ENCODE measurements at regions not wholly inside any gene's neighbourhood (a gene's known extent, or its start where the extent isn't known, plus 50 kb on each side); places are given as distances from the start of the nearest gene placed in this dataset.

DNA sequence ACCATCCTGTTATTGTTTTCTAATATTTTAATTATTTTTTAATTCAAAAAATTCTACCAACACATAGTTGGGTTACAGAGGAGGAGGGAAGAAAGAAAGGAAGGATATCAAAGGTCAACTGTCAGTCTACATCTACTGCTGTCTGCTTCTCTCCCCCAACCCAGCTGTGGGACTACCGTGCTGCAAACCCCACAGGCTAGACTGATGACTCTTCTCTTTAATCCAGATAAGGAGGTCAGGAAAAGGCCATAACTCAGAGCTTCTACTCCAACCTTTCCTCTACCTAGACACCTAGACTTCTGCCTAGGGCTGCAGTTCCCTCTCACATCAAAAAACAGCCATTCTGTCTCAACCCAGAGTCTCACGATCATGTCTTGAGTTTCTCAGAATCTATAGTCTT is 124.2 kb upstream of the ETV3 start:
- TF ChIP-seq, protein P1, sequence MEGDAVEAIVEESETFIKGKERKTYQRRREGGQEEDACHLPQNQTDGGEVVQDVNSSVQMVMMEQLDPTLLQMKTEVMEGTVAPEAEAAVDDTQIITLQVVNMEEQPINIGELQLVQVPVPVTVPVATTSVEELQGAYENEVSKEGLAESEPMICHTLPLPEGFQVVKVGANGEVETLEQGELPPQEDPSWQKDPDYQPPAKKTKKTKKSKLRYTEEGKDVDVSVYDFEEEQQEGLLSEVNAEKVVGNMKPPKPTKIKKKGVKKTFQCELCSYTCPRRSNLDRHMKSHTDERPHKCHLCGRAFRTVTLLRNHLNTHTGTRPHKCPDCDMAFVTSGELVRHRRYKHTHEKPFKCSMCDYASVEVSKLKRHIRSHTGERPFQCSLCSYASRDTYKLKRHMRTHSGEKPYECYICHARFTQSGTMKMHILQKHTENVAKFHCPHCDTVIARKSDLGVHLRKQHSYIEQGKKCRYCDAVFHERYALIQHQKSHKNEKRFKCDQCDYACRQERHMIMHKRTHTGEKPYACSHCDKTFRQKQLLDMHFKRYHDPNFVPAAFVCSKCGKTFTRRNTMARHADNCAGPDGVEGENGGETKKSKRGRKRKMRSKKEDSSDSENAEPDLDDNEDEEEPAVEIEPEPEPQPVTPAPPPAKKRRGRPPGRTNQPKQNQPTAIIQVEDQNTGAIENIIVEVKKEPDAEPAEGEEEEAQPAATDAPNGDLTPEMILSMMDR (IDR thresholded peaks at IDR 0.05 in 2 of 3, conservative IDR thresholded peaks at IDR 0.05 in 1 of 3; ENCODE audit: borderline replicate concordance in 1 of 3, insufficient read depth in 1 of 3, low read depth in 2 of 3, low read length in 2 of 3), result no peak
- TF ChIP-seq, protein P2, sequence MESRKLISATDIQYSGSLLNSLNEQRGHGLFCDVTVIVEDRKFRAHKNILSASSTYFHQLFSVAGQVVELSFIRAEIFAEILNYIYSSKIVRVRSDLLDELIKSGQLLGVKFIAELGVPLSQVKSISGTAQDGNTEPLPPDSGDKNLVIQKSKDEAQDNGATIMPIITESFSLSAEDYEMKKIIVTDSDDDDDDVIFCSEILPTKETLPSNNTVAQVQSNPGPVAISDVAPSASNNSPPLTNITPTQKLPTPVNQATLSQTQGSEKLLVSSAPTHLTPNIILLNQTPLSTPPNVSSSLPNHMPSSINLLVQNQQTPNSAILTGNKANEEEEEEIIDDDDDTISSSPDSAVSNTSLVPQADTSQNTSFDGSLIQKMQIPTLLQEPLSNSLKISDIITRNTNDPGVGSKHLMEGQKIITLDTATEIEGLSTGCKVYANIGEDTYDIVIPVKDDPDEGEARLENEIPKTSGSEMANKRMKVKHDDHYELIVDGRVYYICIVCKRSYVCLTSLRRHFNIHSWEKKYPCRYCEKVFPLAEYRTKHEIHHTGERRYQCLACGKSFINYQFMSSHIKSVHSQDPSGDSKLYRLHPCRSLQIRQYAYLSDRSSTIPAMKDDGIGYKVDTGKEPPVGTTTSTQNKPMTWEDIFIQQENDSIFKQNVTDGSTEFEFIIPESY (IDR thresholded peaks at IDR 0.05; ENCODE audit: extremely low read depth, insufficient replicate concordance, low read length), result no peak
- TF ChIP-seq REST (IDR thresholded peaks at IDR 0.05; ENCODE audit: low read depth) (no peak), RAD21 (IDR thresholded peaks at IDR 0.05; ENCODE audit: low read depth) (no peak)
